GM10266 (cell line): ENCODE measurements at regions not wholly inside any gene's neighbourhood (a gene's known extent, or its start where the extent isn't known, plus 50 kb on each side); places are given as distances from the start of the nearest gene placed in this dataset.
"Not testable (repeated sequence)": the region's sequence is repeated elsewhere in the genome, so short reads cannot be mapped to it uniquely, and the experiment has no call there.

Experiments used
- DNase-seq: peaks from one replicate; pipeline ENCODE4 v3.0.0; 2012; ENCODE audit errors: extremely low spot score
- TF ChIP-seq, protein P1 (sequence below): IDR thresholded peaks from 2 replicates; pipeline ENCODE4 v1.5.1; 2012; ENCODE audit warnings: mild to moderate bottlenecking, low read depth; ENCODE audit not compliant: control insufficient read depth, insufficient read depth; ENCODE audit errors: missing control alignments

DNA sequence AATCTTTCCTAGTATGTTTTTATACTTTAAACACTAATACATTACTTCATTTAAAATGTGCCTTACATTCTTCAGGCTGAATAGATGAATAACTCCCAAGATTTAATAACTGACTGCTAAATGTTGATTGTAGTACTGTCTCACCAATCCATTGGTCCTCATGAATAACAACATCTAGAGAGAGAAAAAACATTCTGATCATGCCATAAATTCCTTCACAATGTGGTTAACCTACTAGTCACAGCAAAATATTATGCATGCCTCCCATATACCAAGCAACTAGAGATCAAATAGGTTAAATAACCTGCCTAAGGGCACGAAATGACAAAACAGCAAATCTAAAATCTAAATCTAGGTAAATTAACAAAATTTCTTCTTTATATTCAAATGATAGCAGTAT, 66.2 kb downstream of the SYT15 start:
- DNase-seq = not testable (repeated sequence)

DNA sequence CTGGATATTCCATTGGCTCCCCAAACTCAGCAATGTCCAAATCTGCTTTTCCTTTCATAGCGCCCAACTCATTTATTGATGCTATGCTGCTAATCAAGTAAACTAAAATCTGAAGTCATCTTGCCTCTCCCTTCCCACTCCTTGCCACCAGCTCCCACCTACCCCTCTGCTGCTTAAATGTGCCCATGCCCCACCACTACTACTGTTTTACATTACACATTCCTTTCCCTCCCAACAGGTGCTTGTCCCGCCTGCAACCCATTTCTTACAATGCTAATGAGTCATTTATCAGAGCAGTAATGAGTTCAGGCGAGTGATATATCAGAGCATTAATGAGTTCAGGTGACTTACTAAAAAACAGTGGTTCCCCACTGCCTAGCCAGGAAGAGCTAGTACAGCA, 67.2 kb downstream of the SYT15 start:
- DNase-seq = not testable (repeated sequence)

DNA sequence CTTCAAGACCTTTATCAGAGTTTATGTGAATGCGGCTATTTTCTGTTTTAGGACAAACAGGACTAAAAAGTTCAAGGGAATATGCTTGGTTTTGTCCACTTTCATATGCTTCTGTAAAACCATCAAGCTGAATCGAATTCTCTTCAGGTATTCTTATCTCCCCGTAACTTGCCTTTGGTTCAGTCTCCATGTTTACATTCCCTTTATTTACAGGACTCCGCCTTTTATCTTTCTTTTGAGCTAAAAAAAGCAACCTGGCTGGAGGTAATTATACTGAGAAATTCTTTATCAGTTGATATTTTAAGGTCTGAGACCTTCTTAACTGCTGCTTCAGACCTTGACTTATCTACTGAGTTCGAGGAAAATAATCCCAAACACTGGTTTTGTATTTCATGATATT, 72.0 kb downstream of the SYT15 start:
- not testable (repeated sequence) for DNase-seq

DNA sequence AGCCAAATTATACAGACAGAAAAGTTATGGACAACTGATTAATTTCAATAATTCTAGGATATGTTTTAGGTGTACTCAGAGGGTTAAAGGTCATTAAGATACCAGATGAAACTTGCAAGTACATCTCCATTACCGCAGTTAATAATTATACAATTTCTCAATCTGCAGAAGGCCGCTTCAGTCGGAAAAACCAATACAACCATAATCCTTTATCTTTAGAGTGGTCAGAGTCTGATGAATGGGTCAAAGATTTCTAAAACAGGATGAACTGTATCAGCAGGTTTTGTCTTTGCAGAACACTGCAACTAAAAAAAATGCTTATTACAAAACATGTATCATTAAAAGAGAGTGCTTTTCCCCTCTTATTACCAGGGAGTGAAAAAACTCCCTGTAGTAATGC, 78.5 kb downstream of the SYT15 start:
- not testable (repeated sequence) for DNase-seq

DNA sequence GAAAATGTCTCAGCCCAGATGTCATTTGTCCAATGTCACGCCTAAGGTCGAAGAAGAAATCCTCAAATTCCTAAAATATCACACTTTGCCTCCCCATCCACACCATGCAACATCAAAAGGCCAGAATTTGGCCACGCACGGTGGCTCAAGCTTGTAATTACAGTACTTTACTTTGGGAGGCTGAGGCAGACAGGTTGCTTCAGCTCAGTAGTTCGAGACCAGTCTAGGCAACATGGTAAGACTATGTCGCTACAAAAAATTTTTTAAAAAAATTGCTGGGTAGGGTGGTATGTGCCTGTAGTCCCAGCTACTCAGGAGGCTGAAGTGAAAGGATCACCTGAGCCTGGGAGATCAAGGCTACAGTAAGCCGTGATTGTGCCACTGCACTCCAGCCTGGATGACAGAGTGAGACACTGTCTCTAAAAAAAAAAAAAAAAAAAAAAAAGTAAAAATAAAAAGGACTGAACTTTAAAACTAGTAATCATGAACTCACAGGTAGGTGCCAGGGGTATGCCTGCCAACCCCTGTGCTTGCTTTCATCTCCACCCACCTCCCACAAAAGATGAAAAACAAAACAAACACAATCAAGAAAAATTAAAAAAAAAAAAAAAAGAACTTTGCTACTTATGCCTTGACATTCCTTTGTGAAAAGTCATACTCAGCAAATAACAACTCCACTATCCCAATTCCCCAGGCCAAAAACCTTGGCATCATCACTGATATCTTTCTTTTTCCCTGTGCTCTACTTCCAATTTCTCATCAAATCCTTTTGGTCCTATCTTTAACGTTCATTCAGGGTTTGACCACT, 81.3 kb downstream of the SYT15 start:
- not testable (repeated sequence) for DNase-seq

DNA sequence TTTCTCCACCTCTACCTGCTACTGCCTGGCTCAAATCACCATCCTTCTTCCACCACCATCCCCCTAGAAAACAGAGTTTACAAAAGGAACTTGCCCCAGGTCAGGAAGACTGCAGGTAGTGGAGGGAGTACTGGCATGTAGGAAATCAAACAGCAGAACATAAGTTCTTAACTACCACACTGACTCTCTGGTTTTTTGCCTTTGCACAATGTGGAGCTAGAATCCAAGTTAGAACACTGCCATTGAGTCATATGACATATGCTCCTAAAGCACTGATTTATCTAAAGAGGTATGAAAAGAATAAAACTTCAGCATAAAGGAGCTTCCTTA, 81.9 kb downstream of the SYT15 start:
- DNase-seq = not testable (repeated sequence)

DNA sequence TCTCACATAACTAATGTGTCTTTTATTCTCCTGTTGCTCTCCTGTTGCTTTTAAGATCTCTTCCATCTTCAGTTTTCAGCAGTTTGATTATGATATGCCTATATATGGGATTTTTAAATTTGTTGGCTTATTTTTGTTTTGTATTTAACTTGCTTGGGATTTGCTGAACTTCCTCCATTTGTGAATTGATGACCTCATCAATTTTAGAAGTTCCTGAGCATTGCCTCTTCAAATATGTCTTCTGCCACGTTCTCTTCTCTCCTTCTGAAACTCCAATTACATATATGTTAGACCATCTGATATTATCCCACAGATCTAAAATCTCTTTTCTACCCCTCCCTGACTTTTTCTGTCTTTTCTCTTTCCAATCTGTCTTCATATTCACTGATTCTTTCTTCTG, 86.6 kb downstream of the SYT15 start:
- DNase-seq = not testable (repeated sequence)

DNA sequence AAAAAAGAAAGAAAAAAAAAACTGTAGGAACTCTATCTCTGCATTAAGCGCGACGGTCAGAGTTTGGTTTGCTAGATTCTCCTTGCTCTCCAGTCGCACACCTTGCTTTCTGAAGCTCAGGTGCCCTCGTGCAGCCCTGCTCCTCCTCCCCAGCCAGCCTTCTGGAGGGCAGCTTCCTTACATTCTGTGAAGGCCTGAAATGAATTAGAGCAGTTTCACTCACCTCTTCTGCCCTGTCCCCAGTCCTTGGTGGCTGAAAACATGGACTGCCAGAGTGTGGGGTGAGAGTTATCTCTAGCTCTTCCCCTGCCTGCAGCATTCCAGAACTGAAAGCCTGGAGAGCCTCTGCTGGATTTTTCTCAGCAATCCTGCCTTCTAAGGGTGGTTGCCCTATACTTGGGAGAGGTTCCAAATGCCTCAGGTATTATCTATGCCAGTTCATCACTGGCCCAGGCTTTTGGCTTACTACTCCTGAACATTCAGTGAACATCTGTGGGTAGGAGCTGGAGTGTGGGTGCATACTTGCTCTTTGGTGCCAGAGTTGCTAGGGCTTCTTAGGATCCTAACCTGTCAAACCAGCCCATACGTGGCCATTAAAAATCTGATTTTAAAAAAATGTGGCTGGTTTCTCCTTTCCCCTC, 89.5 kb downstream of the SYT15 start:
- not testable (repeated sequence) for DNase-seq

DNA sequence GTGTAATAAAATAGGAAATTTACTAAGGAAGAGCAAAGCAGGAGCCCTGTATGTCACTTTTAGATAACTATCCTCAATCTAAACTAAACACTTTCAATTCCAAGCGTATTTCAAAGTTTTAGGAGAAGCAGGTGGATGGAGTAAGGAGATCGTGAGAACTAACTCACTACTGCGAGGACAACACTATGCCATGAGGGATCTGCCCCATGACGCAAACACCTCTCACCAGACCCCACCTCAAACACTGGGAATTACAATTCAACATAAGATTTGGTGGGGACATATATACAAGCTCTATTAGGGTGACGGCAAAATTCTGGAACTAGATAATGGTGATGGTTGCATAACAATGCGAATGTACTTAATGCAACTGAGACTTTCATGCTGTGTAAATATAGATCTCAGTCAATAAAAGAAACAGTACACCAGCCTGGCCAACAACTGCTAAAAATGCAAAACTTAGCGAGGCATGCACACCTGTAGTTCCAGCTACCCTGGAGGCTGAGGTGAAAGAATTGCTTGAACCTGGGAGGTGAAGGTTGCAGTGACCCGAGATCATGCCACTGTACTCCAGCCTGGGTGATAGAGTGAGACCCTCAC, 99.0 kb downstream of the SYT15 start:
- DNase-seq = not testable (repeated sequence)

DNA sequence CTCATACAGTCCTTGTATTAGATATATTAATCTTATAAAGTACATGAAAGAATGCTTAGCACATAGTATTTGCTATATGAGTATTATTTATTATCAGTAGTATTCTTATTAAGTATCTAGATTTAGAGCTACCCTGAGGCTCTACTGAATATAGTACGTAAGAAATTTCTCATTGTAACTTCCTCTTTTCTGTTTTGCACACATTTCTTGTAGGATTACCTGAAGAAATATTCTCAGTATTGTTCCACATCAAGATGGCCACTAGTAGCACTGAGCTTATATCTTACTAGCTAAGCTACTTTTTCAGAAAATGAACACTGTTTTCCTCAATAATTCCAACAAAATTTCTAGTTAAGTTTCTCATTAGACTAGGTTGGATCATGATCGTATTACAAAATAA, 112.5 kb downstream of the SYT15 start:
- DNase-seq = not testable (repeated sequence)

DNA sequence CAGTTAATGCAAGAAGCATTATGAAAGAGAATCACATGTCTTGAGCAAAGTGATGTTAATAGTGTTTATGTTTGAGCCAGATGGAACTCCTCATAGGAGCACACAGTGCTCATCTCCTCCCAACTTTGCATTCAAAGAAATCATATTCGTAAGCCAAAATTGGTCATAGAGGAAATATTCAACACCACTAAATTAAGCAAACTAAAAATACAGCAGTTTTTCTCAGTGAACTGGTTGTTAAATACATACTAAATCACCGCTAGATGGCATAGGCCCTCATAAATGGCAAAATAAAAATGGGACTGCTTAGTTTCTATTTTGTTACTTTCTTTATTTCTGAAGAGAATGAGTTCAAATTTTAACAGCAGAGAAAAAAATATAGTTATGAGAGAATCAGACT, 114.3 kb downstream of the SYT15 start:
- not testable (repeated sequence) for DNase-seq
- TF ChIP-seq, protein P1, sequence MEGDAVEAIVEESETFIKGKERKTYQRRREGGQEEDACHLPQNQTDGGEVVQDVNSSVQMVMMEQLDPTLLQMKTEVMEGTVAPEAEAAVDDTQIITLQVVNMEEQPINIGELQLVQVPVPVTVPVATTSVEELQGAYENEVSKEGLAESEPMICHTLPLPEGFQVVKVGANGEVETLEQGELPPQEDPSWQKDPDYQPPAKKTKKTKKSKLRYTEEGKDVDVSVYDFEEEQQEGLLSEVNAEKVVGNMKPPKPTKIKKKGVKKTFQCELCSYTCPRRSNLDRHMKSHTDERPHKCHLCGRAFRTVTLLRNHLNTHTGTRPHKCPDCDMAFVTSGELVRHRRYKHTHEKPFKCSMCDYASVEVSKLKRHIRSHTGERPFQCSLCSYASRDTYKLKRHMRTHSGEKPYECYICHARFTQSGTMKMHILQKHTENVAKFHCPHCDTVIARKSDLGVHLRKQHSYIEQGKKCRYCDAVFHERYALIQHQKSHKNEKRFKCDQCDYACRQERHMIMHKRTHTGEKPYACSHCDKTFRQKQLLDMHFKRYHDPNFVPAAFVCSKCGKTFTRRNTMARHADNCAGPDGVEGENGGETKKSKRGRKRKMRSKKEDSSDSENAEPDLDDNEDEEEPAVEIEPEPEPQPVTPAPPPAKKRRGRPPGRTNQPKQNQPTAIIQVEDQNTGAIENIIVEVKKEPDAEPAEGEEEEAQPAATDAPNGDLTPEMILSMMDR = peak; percentile 22

DNA sequence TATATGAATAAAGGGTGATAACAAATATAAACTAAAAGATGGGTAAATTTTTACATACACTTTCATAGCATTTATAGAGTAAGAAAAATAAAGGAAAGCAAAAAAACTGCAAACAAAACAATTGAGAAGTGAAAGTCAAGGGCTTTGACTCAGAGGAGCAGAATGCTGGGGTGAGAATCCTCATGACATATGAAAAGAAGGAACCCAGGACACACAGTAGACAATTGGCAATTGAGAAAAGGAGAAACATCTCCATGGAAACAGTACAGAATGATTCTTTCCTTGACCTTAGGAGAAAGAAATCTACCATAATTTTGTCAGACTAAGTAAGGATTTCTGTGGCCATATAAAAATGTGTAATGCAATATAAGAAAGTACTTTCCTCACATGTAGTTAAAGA, 138.3 kb downstream of the SYT15 start:
- DNase-seq = not testable (repeated sequence)

DNA sequence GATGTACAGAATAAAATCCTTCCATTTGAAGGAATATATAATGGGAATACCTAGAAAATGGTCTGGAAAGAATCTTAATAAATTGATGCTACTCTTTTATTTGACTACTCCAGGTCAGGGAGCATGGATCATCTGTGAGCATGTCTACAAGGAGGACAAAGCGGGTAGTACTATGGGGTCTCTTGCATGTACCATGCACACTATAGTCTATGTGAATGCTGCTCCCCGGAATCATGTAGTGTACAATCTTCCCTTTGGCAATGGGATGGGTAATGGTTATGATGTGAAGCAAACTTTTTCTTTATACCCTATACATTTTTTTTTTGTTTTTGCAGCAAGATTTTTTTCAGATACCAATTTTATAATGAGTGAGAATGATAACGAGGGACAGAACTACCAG, 139.1 kb downstream of the SYT15 start:
- DNase-seq = not testable (repeated sequence)

DNA sequence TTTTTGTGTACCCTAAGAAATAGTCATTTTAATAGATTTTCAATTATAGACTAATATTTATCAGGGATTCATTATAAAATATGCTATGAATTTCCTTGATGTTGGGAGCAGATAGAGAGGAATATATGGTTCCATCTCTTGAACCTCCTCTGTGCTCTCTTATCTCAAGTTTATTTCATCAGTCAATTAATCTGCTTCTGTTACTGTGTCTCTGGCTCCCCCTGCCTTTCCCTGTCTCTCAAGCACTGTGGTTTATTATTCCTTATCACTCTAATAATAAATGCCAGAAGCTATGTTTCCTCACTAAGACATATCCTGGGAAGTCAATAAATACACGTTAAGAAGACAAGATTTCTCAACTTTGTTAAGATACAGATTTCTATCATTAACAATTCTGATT, 141.5 kb downstream of the SYT15 start:
- DNase-seq = not testable (repeated sequence)
- TF ChIP-seq, protein P1 = peak; percentile 2

DNA sequence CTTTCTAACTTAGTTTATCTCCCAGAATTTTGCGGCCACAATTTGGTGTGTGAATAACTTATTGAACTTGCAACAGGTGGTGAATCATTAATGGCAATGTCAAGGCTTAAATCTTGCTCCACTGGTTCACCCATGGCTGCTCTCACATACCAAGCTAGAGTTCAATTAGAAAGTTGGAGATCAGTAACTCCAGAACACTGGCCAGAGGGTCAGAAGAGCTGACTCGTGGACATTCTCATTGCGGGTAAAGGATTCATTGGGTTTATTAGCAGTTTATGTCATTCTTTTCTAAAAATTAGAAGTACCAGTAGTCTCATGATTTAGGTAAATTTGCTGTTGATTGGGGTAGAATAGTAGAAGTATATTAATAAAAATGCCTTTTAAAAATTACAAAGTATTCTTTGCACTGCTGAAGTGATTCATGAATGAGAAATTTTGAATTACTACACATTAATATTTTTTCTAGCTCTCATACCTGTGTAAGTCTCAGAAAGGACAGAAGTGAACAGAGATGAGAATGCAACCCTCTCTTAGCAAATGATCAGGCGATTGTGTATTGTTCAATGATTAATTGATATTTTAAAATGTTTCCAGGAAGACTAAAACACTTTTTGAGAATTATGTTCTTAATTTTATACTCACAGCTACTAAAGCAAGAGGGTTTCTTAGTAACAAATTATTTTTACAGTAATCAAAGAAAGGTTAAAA, 142.0 kb downstream of the SYT15 start:
- not testable (repeated sequence) for DNase-seq

DNA sequence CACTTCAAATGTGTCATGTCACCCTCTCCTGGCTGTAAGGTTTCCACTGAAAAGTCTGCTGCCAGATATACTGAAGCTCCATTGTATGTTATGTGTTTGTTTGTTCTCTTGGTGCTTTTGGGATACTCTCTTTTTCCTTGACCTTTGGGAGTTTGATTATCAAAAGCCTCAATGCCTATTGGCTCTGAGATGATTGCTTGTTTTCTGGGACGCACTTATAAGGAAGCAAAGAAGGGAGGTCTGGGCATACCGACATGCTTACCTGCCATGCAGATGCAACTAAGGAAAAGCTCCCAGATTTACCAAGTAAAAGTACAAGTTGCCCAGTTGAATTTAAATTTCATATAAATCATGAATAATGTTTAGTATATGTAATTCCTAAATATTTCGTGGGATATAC, 145.3 kb downstream of the SYT15 start:
- DNase-seq = not testable (repeated sequence)

DNA sequence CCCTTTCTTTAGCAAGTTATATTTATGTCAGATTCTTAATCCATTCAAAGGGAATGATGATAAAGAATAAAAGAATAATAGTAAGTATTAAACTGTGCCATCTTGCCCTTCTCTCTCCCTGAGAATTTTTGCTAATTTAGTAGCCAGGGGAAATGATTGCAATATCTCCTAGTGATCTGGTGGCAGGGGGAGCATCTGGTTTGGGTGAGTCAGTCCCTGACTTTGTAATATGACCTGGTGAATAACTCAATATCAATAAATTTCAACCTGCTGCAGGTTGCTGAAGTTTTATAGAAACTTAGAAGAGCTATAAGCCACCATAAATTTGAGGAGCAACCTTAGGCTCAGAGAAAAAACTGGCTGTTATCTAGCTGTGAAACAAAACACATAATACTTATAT, 149.4 kb downstream of the SYT15 start:
- DNase-seq = not testable (repeated sequence)

DNA sequence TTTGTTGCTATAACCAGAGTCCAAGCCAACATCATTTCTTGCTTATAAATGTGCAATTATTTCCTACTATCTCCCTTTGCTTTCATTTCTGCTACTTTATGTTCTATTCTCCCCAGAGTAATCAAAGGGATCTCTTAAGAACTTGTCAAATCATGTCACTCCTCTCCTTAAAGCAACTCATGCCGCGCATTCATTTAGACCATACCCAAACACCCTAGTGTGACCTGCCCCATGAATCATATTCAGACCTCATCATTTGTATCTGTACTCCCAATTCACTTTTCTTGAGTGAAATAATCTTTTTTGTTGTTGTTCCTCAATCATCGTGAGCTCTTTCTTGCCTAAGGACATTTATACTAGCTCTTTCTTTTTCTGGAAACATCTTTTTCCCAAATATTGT, 151.8 kb downstream of the SYT15 start:
- not testable (repeated sequence) for DNase-seq
